ENCODE measurements at regions not wholly inside any gene's neighbourhood (a gene's known extent, or its start where the extent isn't known, plus 50 kb on each side); places are given as distances from the start of the nearest gene placed in this dataset.

DNA sequence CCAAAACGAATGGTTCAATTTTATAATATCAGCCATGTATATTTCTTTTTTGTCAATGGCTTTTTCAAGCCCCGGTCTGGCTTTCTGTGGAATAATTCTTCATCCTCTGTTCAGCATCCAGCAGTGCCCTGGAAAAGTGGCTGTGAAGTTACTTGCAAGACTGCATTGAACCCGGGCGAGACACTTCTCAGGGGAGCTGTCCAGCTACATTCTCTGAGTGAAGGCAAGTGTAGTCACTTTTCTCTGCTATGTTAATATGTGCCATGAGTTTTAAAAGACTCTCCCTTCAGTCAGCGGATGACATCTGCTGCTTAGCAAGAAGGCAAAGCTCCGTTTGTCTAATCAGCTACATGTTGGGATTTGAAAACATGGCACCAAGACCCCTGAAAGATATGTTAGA lies 81.3 kb upstream of the RGMA start:
- TF ChIP-seq, protein P1, sequence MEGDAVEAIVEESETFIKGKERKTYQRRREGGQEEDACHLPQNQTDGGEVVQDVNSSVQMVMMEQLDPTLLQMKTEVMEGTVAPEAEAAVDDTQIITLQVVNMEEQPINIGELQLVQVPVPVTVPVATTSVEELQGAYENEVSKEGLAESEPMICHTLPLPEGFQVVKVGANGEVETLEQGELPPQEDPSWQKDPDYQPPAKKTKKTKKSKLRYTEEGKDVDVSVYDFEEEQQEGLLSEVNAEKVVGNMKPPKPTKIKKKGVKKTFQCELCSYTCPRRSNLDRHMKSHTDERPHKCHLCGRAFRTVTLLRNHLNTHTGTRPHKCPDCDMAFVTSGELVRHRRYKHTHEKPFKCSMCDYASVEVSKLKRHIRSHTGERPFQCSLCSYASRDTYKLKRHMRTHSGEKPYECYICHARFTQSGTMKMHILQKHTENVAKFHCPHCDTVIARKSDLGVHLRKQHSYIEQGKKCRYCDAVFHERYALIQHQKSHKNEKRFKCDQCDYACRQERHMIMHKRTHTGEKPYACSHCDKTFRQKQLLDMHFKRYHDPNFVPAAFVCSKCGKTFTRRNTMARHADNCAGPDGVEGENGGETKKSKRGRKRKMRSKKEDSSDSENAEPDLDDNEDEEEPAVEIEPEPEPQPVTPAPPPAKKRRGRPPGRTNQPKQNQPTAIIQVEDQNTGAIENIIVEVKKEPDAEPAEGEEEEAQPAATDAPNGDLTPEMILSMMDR (IDR thresholded peaks at IDR 0.05): no peak
- TF ChIP-seq POLR2A (IDR thresholded peaks at IDR 0.05): no peak
